ENCODE measurements at regions not wholly inside any gene's neighbourhood (a gene's known extent, or its start where the extent isn't known, plus 50 kb on each side); places are given as distances from the start of the nearest gene placed in this dataset.

- intact Hi-C loops (cut with micrococcal nuclease), result loop anchor here (5.0 kb wide), 2 partner anchors 38 to 87 kb away; no protein-coding TSS in a partner anchor
- ATAC-seq (no peak), DNase-seq (no peak)
- H3K27ac Mint-ChIP-seq, result no peak overlapping the region
- H3K36me3 Mint-ChIP-seq (ENCODE audit: low read depth), result peaks cover 2% of the 10 kb centered on the region
- H3K4me3 Mint-ChIP-seq, result no peak overlapping the region
- H3K9me3 Mint-ChIP-seq, result peaks cover 2% of the 10 kb centered on the region
- POLR2A ChIA-PET, result interaction anchor here (0.6 kb wide), 1 partner anchor 162 kb away, joined by 3 read pairs; no protein-coding TSS in a partner anchor
- CTCF ChIA-PET, result interaction anchor here (1.7 kb wide), 1 partner anchor 36 kb away, joined by 4 read pairs; no protein-coding TSS in a partner anchor
- no peak for TF ChIP-seq CTCF (IDR thresholded peaks at IDR 0.05)
- no peaks in the 10 kb centered on the region for H3K27me3 Mint-ChIP-seq
- H3K4me1 Mint-ChIP-seq (ENCODE audit: low read depth), result peaks cover 45% of the 10 kb centered on the region
These were observed 58.6 kb upstream of the CAMK2D start for GRCh38 chr4:113820108-113820507.

DNA sequence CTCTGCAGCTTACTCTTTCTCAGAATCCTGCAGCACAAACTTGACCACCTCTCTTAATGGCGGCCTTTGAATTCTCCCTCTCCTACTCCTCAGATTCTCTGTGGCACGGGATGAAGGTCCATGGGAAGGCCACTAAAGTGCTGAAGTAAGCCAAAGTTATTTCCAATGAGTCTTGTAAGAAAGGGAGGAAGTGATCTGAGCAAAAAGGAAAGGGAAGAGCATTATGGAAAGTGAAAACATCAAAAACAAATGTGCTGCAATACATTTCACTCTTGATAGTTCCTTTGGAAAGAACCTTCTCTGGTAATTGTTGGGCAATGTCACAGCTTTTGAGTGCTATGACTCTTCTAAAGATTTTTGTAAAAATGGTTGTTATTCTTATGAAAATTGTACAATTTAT is 54.3 kb upstream of the CAMK2D start:
- no peak for ATAC-seq
- Mint-ChIP-seq H3K27me3 (no peaks in the 10 kb centered on the region), H3K4me3 (no peak overlapping the region), H3K27ac (no peak overlapping the region), H3K36me3 (ENCODE audit: low read depth) (peaks cover 2% of the 10 kb centered on the region), H3K9me3 (peaks cover 2% of the 10 kb centered on the region), H3K4me1 (ENCODE audit: low read depth) (peaks cover 11% of the 10 kb centered on the region)
- TF ChIP-seq CTCF (IDR thresholded peaks at IDR 0.05), result no peak
- intact Hi-C loops (cut with micrococcal nuclease), result no loop called here
- POLR2A ChIA-PET, result no interaction called here
- CTCF ChIA-PET, result no interaction called here
- DNase-seq, result no peak

DNA sequence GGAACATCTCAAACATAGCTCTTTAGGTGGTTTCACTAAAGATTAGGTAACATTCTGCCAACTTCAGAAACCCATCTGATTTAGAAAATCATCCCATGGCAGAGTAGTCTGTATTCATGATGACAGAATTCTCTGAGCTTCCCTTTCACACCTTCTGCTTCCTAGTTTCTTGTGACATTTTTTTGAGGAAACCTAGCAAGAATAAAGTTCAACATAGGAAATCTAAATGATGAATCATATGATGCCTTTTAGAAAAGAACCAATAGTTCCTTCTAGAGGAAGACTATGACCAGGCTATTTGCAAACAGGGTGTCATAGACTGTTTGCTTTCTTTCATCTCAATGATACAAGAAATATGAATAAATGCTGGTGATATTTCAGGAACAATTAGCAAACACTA is 49.8 kb upstream of the CAMK2D start:
- no peak for ATAC-seq
- POLR2A ChIA-PET, result no interaction called here

More for the DNA sequence above, 49.8 kb upstream of the CAMK2D start:
- no peaks in the 10 kb centered on the region for H3K9me3 Mint-ChIP-seq
- intact Hi-C loops (cut with micrococcal nuclease), result no loop called here
- no peak overlapping the region for H3K27ac Mint-ChIP-seq
- peaks cover 18% of the 10 kb centered on the region for H3K4me1 Mint-ChIP-seq (ENCODE audit: low read depth)
- no peaks in the 10 kb centered on the region for H3K36me3 Mint-ChIP-seq (ENCODE audit: low read depth)
- CTCF ChIA-PET, result interaction anchor here (1.6 kb wide), 1 partner anchor 28 kb away, joined by 6 read pairs; no protein-coding TSS in a partner anchor
- DNase-seq, result no peak
- TF ChIP-seq CTCF (IDR thresholded peaks at IDR 0.05), result no peak
- no peak overlapping the region for H3K4me3 Mint-ChIP-seq
- H3K27me3 Mint-ChIP-seq, result no peaks in the 10 kb centered on the region

Data from activated CD8-positive, alpha-beta T cell treated with anti-CD3 and anti-CD28 coated beads for 36 hours (primary cell).